Activated T-cell treated with anti-CD3 and anti-CD28 coated beads for 48 hours (primary cell): ENCODE measurements at regions not wholly inside any gene's neighbourhood (a gene's known extent, or its start where the extent isn't known, plus 50 kb on each side); places are given as distances from the start of the nearest gene placed in this dataset.
"Not testable (repeated sequence)": the region's sequence is repeated elsewhere in the genome, so short reads cannot be mapped to it uniquely, and the experiment has no call there.

Experiments
- DNase-seq: peaks from one replicate; pipeline ENCODE4 v3.0.0-alpha.2; 2020; ENCODE audit warnings: low read depth

GRCh38 chr6:40885139-40885774 lies 153.8 kb downstream of the UNC5CL start:
- DNase-seq = no peak

- no peak for DNase-seq
Measured at GRCh38 chr6:40882323-40882997, 156.6 kb downstream of the UNC5CL start.

GRCh38 chr6:40881501-40881900 lies 157.5 kb downstream of the UNC5CL start:
- no peak for DNase-seq

- DNase-seq = no peak
Measured at GRCh38 chr6:40880906-40881305, 158.1 kb downstream of the UNC5CL start.

GRCh38 chr6:40879169-40879568 lies 159.9 kb downstream of the UNC5CL start:
- no peak for DNase-seq

- peak; percentile 34 for DNase-seq
Measured at GRCh38 chr6:40877362-40877761, 161.7 kb downstream of the UNC5CL start.

- DNase-seq = no peak
Measured at GRCh38 chr6:40876336-40876735, 162.7 kb downstream of the UNC5CL start.

- no peak for DNase-seq
Measured at GRCh38 chr6:40874495-40874894, 164.5 kb downstream of the UNC5CL start.

- DNase-seq = no peak
Measured at GRCh38 chr6:40871424-40871823, 167.6 kb downstream of the UNC5CL start.

- not testable (repeated sequence) for DNase-seq
Measured at GRCh38 chr6:40868089-40868865, 170.7 kb downstream of the UNC5CL start.

GRCh38 chr6:40867527-40867926 lies 171.5 kb downstream of the UNC5CL start:
- not testable (repeated sequence) for DNase-seq

- DNase-seq = not testable (repeated sequence)
Measured at GRCh38 chr6:40865259-40865658, 173.8 kb downstream of the UNC5CL start.

GRCh38 chr6:40860443-40860842 lies 178.6 kb downstream of the UNC5CL start:
- DNase-seq = no peak

GRCh38 chr6:40856271-40856670 lies 182.8 kb downstream of the UNC5CL start:
- DNase-seq = no peak

GRCh38 chr6:40855168-40855880 lies 183.7 kb downstream of the UNC5CL start:
- no peak for DNase-seq

GRCh38 chr6:40854592-40854991 lies 184.4 kb downstream of the UNC5CL start:
- DNase-seq = no peak

GRCh38 chr6:40852779-40853373 lies 186.1 kb downstream of the UNC5CL start:
- no peak for DNase-seq

GRCh38 chr6:40849546-40849945 lies 189.5 kb downstream of the UNC5CL start:
- DNase-seq = no peak

- DNase-seq = no peak
Measured at GRCh38 chr6:40848868-40849514, 190.0 kb downstream of the UNC5CL start.

GRCh38 chr6:40848038-40848437 lies 191.0 kb downstream of the UNC5CL start:
- no peak for DNase-seq

GRCh38 chr6:40845553-40845952 lies 193.5 kb downstream of the UNC5CL start:
- no peak for DNase-seq
